ENCODE measurements at regions not wholly inside any gene's neighbourhood (a gene's known extent, or its start where the extent isn't known, plus 50 kb on each side); places are given as distances from the start of the nearest gene placed in this dataset.
"Not testable (repeated sequence)": the region's sequence is repeated elsewhere in the genome, so short reads cannot be mapped to it uniquely, and the experiment has no call there.

- no peak for DNase-seq
- no peak overlapping the region for H3K4me3 ChIP-seq
- H3K9me3 ChIP-seq: no peaks in the 10 kb centered on the region
- H3K36me3 ChIP-seq: no peaks in the 10 kb centered on the region
- H3K27me3 ChIP-seq: no peaks in the 10 kb centered on the region
Observed at GRCh38 chr2:35963824-35964223, 391.8 kb upstream of the CRIM1 start.

DNA sequence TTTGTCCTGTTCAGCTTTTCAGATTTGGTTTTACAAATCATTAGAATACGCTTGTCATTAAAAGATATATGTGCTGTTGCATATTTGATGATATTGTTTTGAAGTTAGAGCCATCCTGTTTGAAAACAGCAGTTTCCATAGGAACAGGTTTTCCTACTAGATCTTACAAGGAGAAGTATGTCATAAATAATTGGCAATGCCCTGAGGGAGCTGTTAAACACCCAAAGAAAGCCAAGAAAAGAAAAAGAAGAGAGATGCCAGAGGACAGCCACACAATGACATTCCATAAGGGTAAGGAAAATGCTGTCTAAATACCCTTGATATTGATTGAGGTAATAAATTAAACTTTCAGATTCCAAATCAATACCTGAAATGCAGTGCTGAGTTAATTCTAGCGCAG is 392.2 kb upstream of the CRIM1 start:
- no peak for DNase-seq

DNA sequence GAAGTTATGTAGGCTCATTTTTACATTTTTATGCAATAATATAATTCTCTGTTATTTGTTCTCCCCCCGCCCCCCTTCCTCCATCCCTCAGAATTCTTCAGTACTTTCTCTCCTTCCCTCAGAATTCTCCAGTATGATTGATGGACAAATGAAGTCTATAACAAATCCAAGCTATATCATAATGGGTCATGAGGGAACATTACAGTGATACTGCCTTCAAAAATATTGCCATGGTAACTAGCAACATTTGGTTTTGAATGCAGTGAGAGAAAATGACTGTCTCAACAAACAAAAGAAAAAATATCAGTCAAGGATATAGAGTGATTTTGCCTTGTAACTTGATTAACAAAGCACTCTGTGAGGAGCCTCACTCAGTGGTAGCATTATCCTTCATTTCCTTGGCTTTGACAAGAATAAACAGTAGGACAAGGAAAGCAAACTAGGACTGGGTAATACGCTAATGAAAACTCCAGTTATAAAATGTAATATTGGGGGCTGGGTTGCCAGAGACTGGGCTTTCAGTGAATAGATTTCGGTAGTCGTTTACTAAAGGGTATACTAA is 392.9 kb upstream of the CRIM1 start:
- Histone ChIP-seq H3K4me3 (no peak overlapping the region), H3K27me3 (no peaks in the 10 kb centered on the region), H3K36me3 (no peaks in the 10 kb centered on the region), H3K9me3 (no peaks in the 10 kb centered on the region)
- no peak for DNase-seq

More for the DNA sequence above, 392.2 kb upstream of the CRIM1 start:
- no peaks in the 10 kb centered on the region for H3K36me3 ChIP-seq
- H3K27me3 ChIP-seq: no peaks in the 10 kb centered on the region
- H3K9me3 ChIP-seq: no peaks in the 10 kb centered on the region
- H3K4me3 ChIP-seq: no peak overlapping the region

GRCh38 chr2:35960596-35960995 is 395.0 kb upstream of the CRIM1 start:
- Histone ChIP-seq H3K9me3 (no peaks in the 10 kb centered on the region), H3K4me3 (no peak overlapping the region), H3K27me3 (no peaks in the 10 kb centered on the region), H3K36me3 (no peaks in the 10 kb centered on the region)
- no peak for DNase-seq

- not testable (repeated sequence) for H3K4me3 ChIP-seq, H3K36me3 ChIP-seq, H3K9me3 ChIP-seq, DNase-seq, H3K27me3 ChIP-seq
Observed at GRCh38 chr2:35957053-35957452, 398.5 kb upstream of the CRIM1 start.

DNA sequence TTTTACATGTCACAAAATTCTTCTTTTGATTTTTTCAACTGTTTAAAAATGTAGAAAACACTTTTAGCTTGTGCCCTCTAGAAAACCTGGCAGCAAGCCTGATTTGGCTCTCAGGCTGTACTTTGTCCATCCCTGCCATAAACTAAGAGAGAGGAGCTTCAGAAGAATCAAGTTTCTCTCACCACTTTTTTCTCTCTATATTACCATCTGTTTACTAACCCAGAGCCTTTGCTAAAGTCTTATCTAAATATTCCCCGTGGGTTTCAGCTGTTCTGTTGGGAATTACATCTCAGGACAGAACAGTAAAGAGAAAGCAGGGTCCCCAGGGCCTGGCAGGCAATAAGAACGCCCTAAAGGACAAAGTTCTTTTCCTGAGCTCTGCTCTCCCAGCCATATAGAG is 409.1 kb upstream of the CRIM1 start:
- no peaks in the 10 kb centered on the region for H3K9me3 ChIP-seq
- no peak for DNase-seq

GRCh38 chr2:35938838-35939237 is 416.7 kb upstream of the CRIM1 start:
- no peaks in the 10 kb centered on the region for H3K36me3 ChIP-seq
- no peak overlapping the region for H3K4me3 ChIP-seq
- DNase-seq: no peak
- H3K9me3 ChIP-seq: no peaks in the 10 kb centered on the region
- peaks cover 8% of the 10 kb centered on the region; the same call in 1 of the 2 replicates for H3K27me3 ChIP-seq

More for the DNA sequence above, 409.1 kb upstream of the CRIM1 start:
- Histone ChIP-seq H3K4me3 (no peak overlapping the region), H3K36me3 (no peaks in the 10 kb centered on the region), H3K27me3 (no peaks in the 10 kb centered on the region)

GRCh38 chr2:35933031-35933430 is 422.5 kb upstream of the CRIM1 start:
- no peak for DNase-seq
- no peak overlapping the region for H3K4me3 ChIP-seq
- H3K9me3 ChIP-seq: no peaks in the 10 kb centered on the region
- no peaks in the 10 kb centered on the region for H3K36me3 ChIP-seq
- peaks cover under 1% of the 10 kb centered on the region; the same call in 1 of the 2 replicates for H3K27me3 ChIP-seq

GRCh38 chr2:35932276-35932963 is 423.2 kb upstream of the CRIM1 start:
- DNase-seq: no peak
- H3K27me3 ChIP-seq: no peaks in the 10 kb centered on the region
- no peaks in the 10 kb centered on the region for H3K36me3 ChIP-seq
- H3K4me3 ChIP-seq: no peak overlapping the region
- H3K9me3 ChIP-seq: no peaks in the 10 kb centered on the region

GRCh38 chr2:35931626-35932025 is 424.0 kb upstream of the CRIM1 start:
- DNase-seq: no peak
- no peaks in the 10 kb centered on the region for H3K27me3 ChIP-seq
- no peak overlapping the region for H3K4me3 ChIP-seq
- H3K36me3 ChIP-seq: no peaks in the 10 kb centered on the region
- H3K9me3 ChIP-seq: no peaks in the 10 kb centered on the region

GRCh38 chr2:35931115-35931514 is 424.5 kb upstream of the CRIM1 start:
- DNase-seq: no peak
- no peaks in the 10 kb centered on the region for H3K9me3 ChIP-seq
- H3K27me3 ChIP-seq: no peaks in the 10 kb centered on the region
- H3K36me3 ChIP-seq: no peaks in the 10 kb centered on the region
- no peak overlapping the region for H3K4me3 ChIP-seq

DNA sequence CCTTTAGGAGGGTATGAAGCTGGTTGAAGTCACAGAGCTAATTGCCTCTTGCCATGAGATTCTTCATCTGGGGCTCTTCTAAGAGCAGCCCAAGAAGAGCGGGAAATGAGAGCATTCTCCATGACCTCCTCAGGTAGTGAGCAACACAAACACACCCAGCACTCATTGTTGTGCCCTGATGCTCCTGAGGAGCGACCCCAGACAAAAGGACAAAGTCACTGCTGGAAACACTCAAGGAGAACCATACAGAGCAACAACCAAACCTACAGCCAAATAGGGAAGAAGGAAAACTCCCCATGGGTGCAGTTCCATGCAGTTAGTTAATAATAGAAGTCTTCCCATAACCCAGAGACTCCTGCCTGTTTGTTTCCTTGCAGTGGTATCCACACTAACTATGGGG is 426.0 kb upstream of the CRIM1 start:
- Histone ChIP-seq H3K4me3 (no peak overlapping the region), H3K27me3 (peaks cover under 1% of the 10 kb centered on the region; the same call in 1 of the 2 replicates), H3K36me3 (no peaks in the 10 kb centered on the region), H3K9me3 (no peaks in the 10 kb centered on the region)
- no peak for DNase-seq

GRCh38 chr2:35920061-35920460 is 435.5 kb upstream of the CRIM1 start:
- H3K36me3 ChIP-seq: no peaks in the 10 kb centered on the region
- peaks cover 7% of the 10 kb centered on the region; the same call in 1 of the 2 replicates for H3K27me3 ChIP-seq
- DNase-seq: no peak
- H3K4me3 ChIP-seq: no peak overlapping the region
- no peaks in the 10 kb centered on the region for H3K9me3 ChIP-seq

- Histone ChIP-seq H3K9me3 (no peaks in the 10 kb centered on the region), H3K27me3 (no peaks in the 10 kb centered on the region), H3K4me3 (no peak overlapping the region), H3K36me3 (no peaks in the 10 kb centered on the region)
- DNase-seq: no peak
Observed at GRCh38 chr2:35915261-35915660, 440.3 kb upstream of the CRIM1 start.

GRCh38 chr2:35891936-35892335 is 463.6 kb upstream of the CRIM1 start:
- Histone ChIP-seq H3K27me3 (no peaks in the 10 kb centered on the region; the same call in 1 of the 2 replicates), H3K9me3 (no peaks in the 10 kb centered on the region), H3K4me3 (no peak overlapping the region), H3K36me3 (no peaks in the 10 kb centered on the region)
- DNase-seq: no peak

GRCh38 chr2:35891528-35891927 is 464.1 kb upstream of the CRIM1 start:
- H3K4me3 ChIP-seq: no peak overlapping the region
- no peaks in the 10 kb centered on the region for H3K36me3 ChIP-seq
- H3K27me3 ChIP-seq: no peaks in the 10 kb centered on the region; the same call in 1 of the 2 replicates
- no peak for DNase-seq
- H3K9me3 ChIP-seq: no peaks in the 10 kb centered on the region

DNA sequence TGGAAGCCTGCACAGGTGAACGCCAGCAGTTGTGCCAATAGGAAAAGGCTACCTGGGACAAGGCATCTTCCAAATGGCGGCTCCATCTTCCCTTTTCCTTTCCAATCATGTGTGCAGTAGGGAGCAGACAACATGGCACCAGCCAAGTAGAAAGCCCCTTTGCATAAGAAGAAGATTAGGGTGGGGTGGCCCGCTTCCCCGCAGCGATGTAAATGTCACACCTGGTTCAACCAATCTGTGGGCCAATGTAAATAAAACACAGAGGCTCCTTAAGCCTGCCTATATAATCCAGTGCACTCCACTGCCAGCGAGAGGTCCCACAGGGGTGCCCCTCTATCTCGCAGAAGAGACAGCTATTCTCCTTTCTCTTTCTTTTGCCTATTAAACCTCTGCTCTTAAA is 468.4 kb upstream of the CRIM1 start:
- DNase-seq: no peak

DNA sequence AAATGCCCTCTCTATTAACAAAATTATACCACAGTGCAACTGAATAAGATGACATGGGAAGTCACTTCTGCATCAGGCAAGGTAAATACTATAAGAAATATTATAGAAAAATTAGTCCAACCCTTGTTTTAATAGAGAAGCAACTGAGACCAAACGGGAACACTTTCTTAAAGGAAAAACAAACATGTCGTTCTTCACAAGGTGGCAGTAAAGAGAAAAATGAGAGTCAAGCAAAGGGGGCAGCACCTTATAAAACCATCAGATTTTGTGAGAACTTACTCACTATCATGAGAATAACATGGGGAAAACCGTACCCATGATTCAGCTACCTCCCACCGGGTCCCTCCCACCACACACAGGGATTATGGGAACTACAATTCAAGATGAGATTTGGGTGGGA is 481.7 kb upstream of the CRIM1 start:
- Histone ChIP-seq H3K27me3 (no peaks in the 10 kb centered on the region; the same call in 1 of the 2 replicates), H3K4me3 (no peak overlapping the region)
- no peak for DNase-seq

More for the DNA sequence above, 468.4 kb upstream of the CRIM1 start:
- H3K9me3 ChIP-seq: no peaks in the 10 kb centered on the region
- H3K36me3 ChIP-seq: no peaks in the 10 kb centered on the region
- no peaks in the 10 kb centered on the region; the same call in 1 of the 2 replicates for H3K27me3 ChIP-seq
- H3K4me3 ChIP-seq: no peak overlapping the region

More for the DNA sequence above, 481.7 kb upstream of the CRIM1 start:
- Histone ChIP-seq H3K36me3 (no peaks in the 10 kb centered on the region), H3K9me3 (no peaks in the 10 kb centered on the region)

All from MG63 (cell line).